ENCODE measurements at regions not wholly inside any gene's neighbourhood (a gene's known extent, or its start where the extent isn't known, plus 50 kb on each side); places are given as distances from the start of the nearest gene placed in this dataset.

DNA sequence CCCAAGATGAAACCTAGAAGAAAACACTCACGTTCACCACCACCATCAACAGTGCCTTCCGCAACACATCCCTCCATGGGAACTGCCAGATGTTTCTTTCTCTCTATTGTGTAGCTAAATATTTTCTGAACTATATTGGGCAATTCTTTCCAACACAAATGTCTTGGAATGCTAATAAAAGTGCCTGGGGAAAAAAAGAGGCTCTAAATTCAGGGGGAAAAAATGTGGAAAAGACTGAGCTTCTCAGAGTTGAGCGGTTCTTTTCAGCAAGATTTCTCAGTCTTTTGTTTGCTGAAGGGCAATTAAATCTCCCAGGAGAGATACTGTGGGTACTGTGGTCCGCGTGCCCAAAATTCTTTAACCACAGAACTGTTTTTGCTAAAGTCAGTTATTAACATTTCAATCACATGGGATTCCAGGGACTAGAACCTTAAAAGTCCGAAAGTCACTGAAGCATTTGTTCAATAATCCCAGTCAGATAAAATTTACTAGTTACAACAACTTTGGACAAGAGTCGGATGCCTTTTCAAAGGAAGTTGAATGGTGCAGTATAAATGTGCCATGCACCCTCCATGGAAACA lies 51.9 kb upstream of the DHRSX start:
- Histone ChIP-seq H3K27me3 (replicated peaks in 1 of 4; ENCODE audit: control insufficient read depth in 3 of 4, extremely low read depth in 1 of 4, insufficient read depth in 3 of 4, low read length in 3 of 4) (no peaks in the 10 kb centered on the region), H2BK5ac (ENCODE audit: low read depth, low read length) (no peak overlapping the region)
- 89% methylated on average over 7 of the region's 7 CpGs; no CpG with 5 or more reads in 1 of the 2 experiments for WGBS, 2 experiments (ENCODE audit: extremely low coverage in 1 of 2, insufficient coverage in 1 of 2, insufficient read length in 1 of 2, insufficient replicate concordance in 2 of 2, low coverage in 1 of 2, low lambda C conversion rate in 2 of 2, missing lambda C conversion rate in 1 of 2)

More for the DNA sequence above, 51.9 kb upstream of the DHRSX start:
- Histone ChIP-seq H2BK12ac (ENCODE audit: low read depth, low read length) (no peak overlapping the region), H3K9ac (replicated peaks in 1 of 4; ENCODE audit: extremely low read depth in 1 of 4, low read depth in 3 of 4, low read length in 3 of 4) (no peak overlapping the region), H3K56ac (replicated peaks; ENCODE audit: insufficient read length, low read depth, low read length) (no peak overlapping the region), H3K79me2 (ENCODE audit: control insufficient read depth in 1 of 2, insufficient read depth in 2 of 2, low read length in 2 of 2) (no peaks in the 10 kb centered on the region), H2BK120ac (replicated peaks; ENCODE audit: low read depth, low read length) (no peak overlapping the region), H2BK15ac (ENCODE audit: low read length) (peak overlapping the region; percentile 36; the same call in 1 of the 2 replicates), H4K8ac (ENCODE audit: extremely low read depth, insufficient read depth, low read length) (no peak overlapping the region), H4K91ac (replicated peaks; ENCODE audit: insufficient read length, low read length) (no peak overlapping the region), H2AK5ac (ENCODE audit: low read depth, low read length) (no peak overlapping the region), H3K4me3 (ENCODE audit: extremely low read depth in 1 of 4, insufficient read depth in 2 of 4, low read depth in 3 of 4, low read length in 4 of 4) (no peak overlapping the region), H3K27ac (ENCODE audit: low read depth, low read length) (no peak overlapping the region), H2AFZ (ENCODE audit: low read length) (no peak overlapping the region; the same call in 1 of the 2 replicates), H4K20me1 (replicated peaks in 1 of 2; ENCODE audit: control insufficient read depth in 1 of 2, insufficient read depth in 2 of 2, low read length in 2 of 2) (no peaks in the 10 kb centered on the region), H3K18ac (ENCODE audit: extremely low read depth, low read length) (no peak overlapping the region), H3K4me1 (replicated peaks in 1 of 4; ENCODE audit: control insufficient read depth in 3 of 4, insufficient read depth in 4 of 4, low read length in 3 of 4) (peaks cover 5 to 21% (median 14%) of the 10 kb centered on the region in 4 experiments; a peak in 6 of 7 replicates), H3K23ac (ENCODE audit: insufficient read length) (no peak overlapping the region), H4K5ac (ENCODE audit: insufficient read length, low read depth, low read length) (no peak overlapping the region), H3K9me3 (ENCODE audit: insufficient read depth in 2 of 2, low read depth in 1 of 2, low read length in 1 of 2) (peaks cover 0 to 3% of the 10 kb centered on the region in 2 experiments; a peak in 1 of 4 replicates), H3K79me1 (ENCODE audit: low read depth, low read length) (no peaks in the 10 kb centered on the region), H3K4ac (replicated peaks; ENCODE audit: insufficient read length, low read depth, low read length) (no peak overlapping the region), H3K4me2 (ENCODE audit: insufficient read depth in 1 of 2, low read depth in 2 of 2, low read length in 2 of 2) (no peak overlapping the region), H3K14ac (ENCODE audit: insufficient read length) (no peak overlapping the region), H3K23me2 (ENCODE audit: low read depth, low read length) (no peaks in the 10 kb centered on the region), H2BK20ac (ENCODE audit: low read length) (no peak overlapping the region; the same call in 1 of the 2 replicates), H3K36me3 (ENCODE audit: control insufficient read depth in 2 of 4, insufficient read depth in 4 of 4, low read length in 3 of 4) (no peaks in the 10 kb centered on the region)
- DNase-seq (ENCODE audit: low read depth in 1 of 2, low spot score in 2 of 2), result no peak
- ChIA-PET POLR2A (ENCODE audit: partially characterized antibody) (no interaction called here), CTCF (ENCODE audit: partially characterized antibody) (no interaction called here)
- TF ChIP-seq SAP30 (IDR thresholded peaks at IDR 0.05; ENCODE audit: insufficient read depth, insufficient replicate concordance, low read length) (no peak), CREB1 (IDR thresholded peaks at IDR 0.05) (no peak), JUND (IDR thresholded peaks at IDR 0.05; ENCODE audit: low read length) (no peak)
- no peak for FAIRE-seq
